SK-N-SH treated with all-trans-retinoic acid at 6 μM for 48 hours (cell line): ENCODE measurements at regions not wholly inside any gene's neighbourhood (a gene's known extent, or its start where the extent isn't known, plus 50 kb on each side); places are given as distances from the start of the nearest gene placed in this dataset.

Source experiments
- ATAC-seq: fragments of 200-7000 bp; cut with Tn5 transposase; 3 replicates; pipeline ENCODE4 v1.9.1; 2020; ENCODE audit warnings: mild to moderate bottlenecking, moderate library complexity
- ARNTL ChIP-seq: fragments of 450-650 bp; formaldehyde crosslinking; IDR thresholded peaks from 2 replicates; pipeline ENCODE4 v1.5.0; 2020; ENCODE audit warnings: low read depth, mild to moderate bottlenecking, moderate library complexity, borderline replicate concordance
- BACH2 ChIP-seq: fragments of 250-450 bp; sonication (Bioruptor Pico); IDR thresholded peaks from 2 replicates; pipeline ENCODE4 v1.9.0; 2021; ENCODE audit warnings: mild to moderate bottlenecking, borderline replicate concordance
- CSDC2 ChIP-seq: fragments of 250-450 bp; sonication (Bioruptor Pico); IDR thresholded peaks from 2 replicates; pipeline ENCODE4 v1.5.0; 2020; ENCODE audit warnings: mild to moderate bottlenecking, moderate library complexity
- ESRRG ChIP-seq: fragments of 250-450 bp; sonication (Bioruptor Pico); IDR thresholded peaks from 2 replicates; pipeline ENCODE4 v1.6.1; 2021; ENCODE audit warnings: mild to moderate bottlenecking
- GLIS3 ChIP-seq: fragments of 250-450 bp; sonication (Bioruptor Pico); IDR thresholded peaks from 2 replicates; pipeline ENCODE4 v1.5.0; 2020; ENCODE audit warnings: mild to moderate bottlenecking, moderate library complexity
- ISL1 ChIP-seq: fragments of 250-450 bp; sonication (Bioruptor Pico); IDR thresholded peaks from 2 replicates; pipeline ENCODE4 v2.1.2; 2022; ENCODE audit warnings: mild to moderate bottlenecking, moderate library complexity
- RARB ChIP-seq: fragments of 250-450 bp; sonication (Bioruptor Pico); IDR thresholded peaks from 2 replicates; pipeline ENCODE4 v1.8.0; 2021; ENCODE audit warnings: mild to moderate bottlenecking, moderate library complexity
- SNAI2 ChIP-seq: fragments of 250-450 bp; sonication (Bioruptor Pico); IDR thresholded peaks from 2 replicates; pipeline ENCODE4 v1.5.0; 2020; ENCODE audit warnings: mild to moderate bottlenecking, moderate library complexity
- TCF4 ChIP-seq: fragments of 250-450 bp; sonication (Bioruptor Pico); IDR thresholded peaks from 2 replicates; pipeline ENCODE4 v1.8.0; 2021; ENCODE audit warnings: mild to moderate bottlenecking, moderate library complexity, borderline replicate concordance
- TOX ChIP-seq: fragments of 250-450 bp; sonication (Bioruptor Pico); IDR thresholded peaks from 2 replicates; pipeline ENCODE4 v1.8.0; 2021; ENCODE audit warnings: mild to moderate bottlenecking, moderate library complexity, borderline replicate concordance
- ZC3H10 ChIP-seq: fragments of 250-450 bp; sonication (Bioruptor Pico); IDR thresholded peaks from 2 replicates; pipeline ENCODE4 v1.5.1; 2021; ENCODE audit warnings: mild to moderate bottlenecking, moderate library complexity
- ZFP3 ChIP-seq: fragments of 250-450 bp; sonication (Bioruptor Pico); IDR thresholded peaks from 2 replicates; pipeline ENCODE4 v1.5.0; 2020; ENCODE audit warnings: mild to moderate bottlenecking, moderate library complexity
- ZFP30 ChIP-seq: fragments of 450-650 bp; formaldehyde crosslinking; IDR thresholded peaks from 2 replicates; pipeline ENCODE4 v1.5.0; 2022; ENCODE audit warnings: mild to moderate bottlenecking, moderate library complexity
- ZNF70 ChIP-seq: fragments of 450-650 bp; formaldehyde crosslinking; IDR thresholded peaks from 2 replicates; pipeline ENCODE4 v1.5.0; 2020; ENCODE audit warnings: mild to moderate bottlenecking, moderate library complexity
- ZNF8 ChIP-seq: fragments of 450-650 bp; formaldehyde crosslinking; IDR thresholded peaks from 2 replicates; pipeline ENCODE4 v1.5.0; 2020; ENCODE audit warnings: mild to moderate bottlenecking, moderate library complexity
- TF ChIP-seq, protein P1 (sequence below): fragments of 250-450 bp; sonication (Bioruptor Pico); IDR thresholded peaks from 2 replicates; pipeline ENCODE4 v1.8.0; 2021; ENCODE audit warnings: low read depth, mild to moderate bottlenecking, moderate library complexity, borderline replicate concordance
- TF ChIP-seq, protein P2 (sequence below): fragments of 250-450 bp; sonication (Bioruptor Pico); IDR thresholded peaks from 2 replicates; pipeline ENCODE4 v1.8.0; 2020; ENCODE audit warnings: mild to moderate bottlenecking, moderate library complexity, borderline replicate concordance
- TF ChIP-seq, protein P3 (sequence below): fragments of 250-450 bp; sonication (Bioruptor Pico); IDR thresholded peaks from 2 replicates; pipeline ENCODE4 v1.5.0; 2020; ENCODE audit warnings: mild to moderate bottlenecking, moderate library complexity
- TF ChIP-seq, protein P4 (sequence below): fragments of 250-450 bp; sonication (Bioruptor Pico); IDR thresholded peaks from 2 replicates; pipeline ENCODE4 v1.5.1; 2020; ENCODE audit warnings: low read depth, mild to moderate bottlenecking, moderate library complexity
- TF ChIP-seq, protein P5 (sequence below): fragments of 250-450 bp; sonication (Bioruptor Pico); IDR thresholded peaks from 2 replicates; pipeline ENCODE4 v1.5.1; 2021; ENCODE audit warnings: mild to moderate bottlenecking, moderate library complexity

DNA sequence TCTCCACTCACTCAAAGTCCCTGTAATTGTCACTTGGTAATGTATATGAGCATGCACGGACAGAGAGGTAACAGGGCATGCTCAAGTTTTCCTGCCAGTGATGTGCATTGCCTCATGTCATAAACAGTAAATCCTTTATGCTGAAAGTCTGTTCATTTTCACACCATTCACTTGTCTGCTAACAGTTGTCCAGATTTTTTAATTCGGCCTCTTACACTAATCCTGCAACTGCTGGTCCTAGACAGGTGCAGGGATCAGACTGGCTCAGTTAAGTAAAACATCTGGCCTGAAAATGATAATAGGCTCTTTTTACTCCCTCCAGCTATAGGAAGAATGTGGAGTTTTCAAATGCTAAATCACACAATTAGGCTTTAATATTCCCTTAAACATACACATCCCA, 185.4 kb upstream of the VGLL2 start:
- TF ChIP-seq, protein P1, sequence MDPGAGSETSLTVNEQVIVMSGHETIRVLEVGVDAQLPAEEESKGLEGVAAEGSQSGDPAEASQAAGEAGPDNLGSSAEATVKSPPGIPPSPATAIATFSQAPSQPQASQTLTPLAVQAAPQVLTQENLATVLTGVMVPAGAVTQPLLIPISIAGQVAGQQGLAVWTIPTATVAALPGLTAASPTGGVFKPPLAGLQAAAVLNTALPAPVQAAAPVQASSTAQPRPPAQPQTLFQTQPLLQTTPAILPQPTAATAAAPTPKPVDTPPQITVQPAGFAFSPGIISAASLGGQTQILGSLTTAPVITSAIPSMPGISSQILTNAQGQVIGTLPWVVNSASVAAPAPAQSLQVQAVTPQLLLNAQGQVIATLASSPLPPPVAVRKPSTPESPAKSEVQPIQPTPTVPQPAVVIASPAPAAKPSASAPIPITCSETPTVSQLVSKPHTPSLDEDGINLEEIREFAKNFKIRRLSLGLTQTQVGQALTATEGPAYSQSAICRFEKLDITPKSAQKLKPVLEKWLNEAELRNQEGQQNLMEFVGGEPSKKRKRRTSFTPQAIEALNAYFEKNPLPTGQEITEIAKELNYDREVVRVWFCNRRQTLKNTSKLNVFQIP (CRISPR knock-in tag), result no peak
- no peak for TF ChIP-seq ZFP3 (CRISPR knock-in tag)
- TF ChIP-seq, protein P2, sequence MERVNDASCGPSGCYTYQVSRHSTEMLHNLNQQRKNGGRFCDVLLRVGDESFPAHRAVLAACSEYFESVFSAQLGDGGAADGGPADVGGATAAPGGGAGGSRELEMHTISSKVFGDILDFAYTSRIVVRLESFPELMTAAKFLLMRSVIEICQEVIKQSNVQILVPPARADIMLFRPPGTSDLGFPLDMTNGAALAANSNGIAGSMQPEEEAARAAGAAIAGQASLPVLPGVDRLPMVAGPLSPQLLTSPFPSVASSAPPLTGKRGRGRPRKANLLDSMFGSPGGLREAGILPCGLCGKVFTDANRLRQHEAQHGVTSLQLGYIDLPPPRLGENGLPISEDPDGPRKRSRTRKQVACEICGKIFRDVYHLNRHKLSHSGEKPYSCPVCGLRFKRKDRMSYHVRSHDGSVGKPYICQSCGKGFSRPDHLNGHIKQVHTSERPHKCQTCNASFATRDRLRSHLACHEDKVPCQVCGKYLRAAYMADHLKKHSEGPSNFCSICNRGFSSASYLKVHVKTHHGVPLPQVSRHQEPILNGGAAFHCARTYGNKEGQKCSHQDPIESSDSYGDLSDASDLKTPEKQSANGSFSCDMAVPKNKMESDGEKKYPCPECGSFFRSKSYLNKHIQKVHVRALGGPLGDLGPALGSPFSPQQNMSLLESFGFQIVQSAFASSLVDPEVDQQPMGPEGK (CRISPR knock-in tag), result no peak
- TF ChIP-seq ZFP30 (CRISPR knock-in tag), result no peak
- no peak for TF ChIP-seq BACH2 (CRISPR knock-in tag)
- no peak for TF ChIP-seq SNAI2 (CRISPR knock-in tag)
- no peak for TF ChIP-seq TOX (CRISPR knock-in tag)
- TF ChIP-seq, protein P3, sequence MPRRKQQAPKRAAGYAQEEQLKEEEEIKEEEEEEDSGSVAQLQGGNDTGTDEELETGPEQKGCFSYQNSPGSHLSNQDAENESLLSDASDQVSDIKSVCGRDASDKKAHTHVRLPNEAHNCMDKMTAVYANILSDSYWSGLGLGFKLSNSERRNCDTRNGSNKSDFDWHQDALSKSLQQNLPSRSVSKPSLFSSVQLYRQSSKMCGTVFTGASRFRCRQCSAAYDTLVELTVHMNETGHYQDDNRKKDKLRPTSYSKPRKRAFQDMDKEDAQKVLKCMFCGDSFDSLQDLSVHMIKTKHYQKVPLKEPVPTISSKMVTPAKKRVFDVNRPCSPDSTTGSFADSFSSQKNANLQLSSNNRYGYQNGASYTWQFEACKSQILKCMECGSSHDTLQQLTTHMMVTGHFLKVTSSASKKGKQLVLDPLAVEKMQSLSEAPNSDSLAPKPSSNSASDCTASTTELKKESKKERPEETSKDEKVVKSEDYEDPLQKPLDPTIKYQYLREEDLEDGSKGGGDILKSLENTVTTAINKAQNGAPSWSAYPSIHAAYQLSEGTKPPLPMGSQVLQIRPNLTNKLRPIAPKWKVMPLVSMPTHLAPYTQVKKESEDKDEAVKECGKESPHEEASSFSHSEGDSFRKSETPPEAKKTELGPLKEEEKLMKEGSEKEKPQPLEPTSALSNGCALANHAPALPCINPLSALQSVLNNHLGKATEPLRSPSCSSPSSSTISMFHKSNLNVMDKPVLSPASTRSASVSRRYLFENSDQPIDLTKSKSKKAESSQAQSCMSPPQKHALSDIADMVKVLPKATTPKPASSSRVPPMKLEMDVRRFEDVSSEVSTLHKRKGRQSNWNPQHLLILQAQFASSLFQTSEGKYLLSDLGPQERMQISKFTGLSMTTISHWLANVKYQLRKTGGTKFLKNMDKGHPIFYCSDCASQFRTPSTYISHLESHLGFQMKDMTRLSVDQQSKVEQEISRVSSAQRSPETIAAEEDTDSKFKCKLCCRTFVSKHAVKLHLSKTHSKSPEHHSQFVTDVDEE (CRISPR knock-in tag), result no peak
- TF ChIP-seq ISL1 (CRISPR knock-in tag), result no peak
- TF ChIP-seq ESRRG (CRISPR knock-in tag), result no peak
- no peak for TF ChIP-seq TCF4
- ATAC-seq, result no peak

DNA sequence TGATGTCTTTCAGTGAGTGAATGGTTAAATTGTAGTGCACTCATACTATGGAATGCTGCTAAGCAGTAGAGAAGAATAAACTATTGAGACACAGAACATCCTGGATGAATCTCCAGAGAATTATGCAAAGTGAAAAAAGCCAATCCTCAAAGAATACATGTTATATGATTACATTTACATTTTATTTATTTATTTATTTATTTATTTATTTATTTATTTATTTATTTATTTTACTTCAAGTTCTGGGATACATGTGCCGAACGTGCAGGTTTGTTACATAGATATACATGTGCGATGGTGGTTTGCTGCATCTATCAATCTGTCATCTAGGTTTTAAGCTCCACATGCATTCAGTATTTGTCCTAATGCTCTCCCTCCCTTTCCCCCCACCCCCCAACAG, 175.8 kb upstream of the VGLL2 start:
- TF ChIP-seq BACH2 (CRISPR knock-in tag), result no peak
- TF ChIP-seq, protein P1 (CRISPR knock-in tag), result no peak
- no peak for TF ChIP-seq TOX (CRISPR knock-in tag)
- no peak for TF ChIP-seq GLIS3
- TF ChIP-seq, protein P2 (CRISPR knock-in tag), result no peak

DNA sequence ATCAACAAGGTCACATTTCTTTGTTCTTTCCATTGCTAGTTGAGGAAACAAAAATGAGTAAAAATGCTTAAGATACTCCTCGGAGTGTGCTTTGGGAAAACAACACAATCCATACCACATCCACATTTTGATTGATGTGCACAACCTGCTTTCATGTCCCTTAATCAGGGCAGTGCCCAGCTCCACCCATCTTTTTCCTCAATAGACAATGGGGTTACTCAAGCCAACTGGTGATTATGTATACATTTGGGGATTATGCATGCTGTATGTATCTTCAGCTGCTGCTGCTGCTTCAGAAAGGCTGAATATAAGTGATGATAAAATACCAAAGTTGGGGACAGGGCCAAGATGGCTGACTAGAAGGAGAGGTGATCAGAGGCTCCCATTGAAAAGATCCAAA, 155.2 kb upstream of the VGLL2 start:
- no peak for ATAC-seq
- TF ChIP-seq ZNF70 (no peak), ARNTL (CRISPR knock-in tag) (no peak), ZFP30 (CRISPR knock-in tag) (no peak), ESRRG (CRISPR knock-in tag) (no peak), ZC3H10 (CRISPR knock-in tag) (no peak), ZNF8 (no peak), GLIS3 (no peak), CSDC2 (CRISPR knock-in tag) (no peak), ISL1 (CRISPR knock-in tag) (no peak), RARB (CRISPR knock-in tag) (no peak), TOX (CRISPR knock-in tag) (no peak), ZFP3 (CRISPR knock-in tag) (no peak), BACH2 (CRISPR knock-in tag) (no peak)
- TF ChIP-seq, protein P4, sequence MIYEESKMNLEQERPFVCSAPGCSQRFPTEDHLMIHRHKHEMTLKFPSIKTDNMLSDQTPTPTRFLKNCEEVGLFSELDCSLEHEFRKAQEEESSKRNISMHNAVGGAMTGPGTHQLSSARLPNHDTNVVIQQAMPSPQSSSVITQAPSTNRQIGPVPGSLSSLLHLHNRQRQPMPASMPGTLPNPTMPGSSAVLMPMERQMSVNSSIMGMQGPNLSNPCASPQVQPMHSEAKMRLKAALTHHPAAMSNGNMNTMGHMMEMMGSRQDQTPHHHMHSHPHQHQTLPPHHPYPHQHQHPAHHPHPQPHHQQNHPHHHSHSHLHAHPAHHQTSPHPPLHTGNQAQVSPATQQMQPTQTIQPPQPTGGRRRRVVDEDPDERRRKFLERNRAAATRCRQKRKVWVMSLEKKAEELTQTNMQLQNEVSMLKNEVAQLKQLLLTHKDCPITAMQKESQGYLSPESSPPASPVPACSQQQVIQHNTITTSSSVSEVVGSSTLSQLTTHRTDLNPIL (CRISPR knock-in tag), result no peak
- TF ChIP-seq, protein P1 (CRISPR knock-in tag), result no peak
- TF ChIP-seq, protein P5, sequence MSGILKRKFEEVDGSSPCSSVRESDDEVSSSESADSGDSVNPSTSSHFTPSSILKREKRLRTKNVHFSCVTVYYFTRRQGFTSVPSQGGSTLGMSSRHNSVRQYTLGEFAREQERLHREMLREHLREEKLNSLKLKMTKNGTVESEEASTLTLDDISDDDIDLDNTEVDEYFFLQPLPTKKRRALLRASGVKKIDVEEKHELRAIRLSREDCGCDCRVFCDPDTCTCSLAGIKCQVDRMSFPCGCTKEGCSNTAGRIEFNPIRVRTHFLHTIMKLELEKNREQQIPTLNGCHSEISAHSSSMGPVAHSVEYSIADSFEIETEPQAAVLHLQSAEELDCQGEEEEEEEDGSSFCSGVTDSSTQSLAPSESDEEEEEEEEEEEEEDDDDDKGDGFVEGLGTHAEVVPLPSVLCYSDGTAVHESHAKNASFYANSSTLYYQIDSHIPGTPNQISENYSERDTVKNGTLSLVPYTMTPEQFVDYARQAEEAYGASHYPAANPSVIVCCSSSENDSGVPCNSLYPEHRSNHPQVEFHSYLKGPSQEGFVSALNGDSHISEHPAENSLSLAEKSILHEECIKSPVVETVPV, result no peak
- TF ChIP-seq, protein P2 (CRISPR knock-in tag), result no peak

More for the DNA sequence above, 175.8 kb upstream of the VGLL2 start:
- no peak for ATAC-seq
